ENCODE measurements at regions not wholly inside any gene's neighbourhood (a gene's known extent, or its start where the extent isn't known, plus 50 kb on each side); places are given as distances from the start of the nearest gene placed in this dataset.

GRCh38 chr7:57339198-57339944 lies 110.6 kb upstream of the ZNF716 start:
- H3K36me3 ChIP-seq (ENCODE audit: control insufficient read depth in 4 of 4, insufficient read depth in 4 of 4, low read length in 4 of 4), result no peaks in the 10 kb centered on the region
- ATAC-seq (ENCODE audit: insufficient read depth, low FRiP score) (no peak), DNase-seq (no peak)
- TF ChIP-seq, protein P1, sequence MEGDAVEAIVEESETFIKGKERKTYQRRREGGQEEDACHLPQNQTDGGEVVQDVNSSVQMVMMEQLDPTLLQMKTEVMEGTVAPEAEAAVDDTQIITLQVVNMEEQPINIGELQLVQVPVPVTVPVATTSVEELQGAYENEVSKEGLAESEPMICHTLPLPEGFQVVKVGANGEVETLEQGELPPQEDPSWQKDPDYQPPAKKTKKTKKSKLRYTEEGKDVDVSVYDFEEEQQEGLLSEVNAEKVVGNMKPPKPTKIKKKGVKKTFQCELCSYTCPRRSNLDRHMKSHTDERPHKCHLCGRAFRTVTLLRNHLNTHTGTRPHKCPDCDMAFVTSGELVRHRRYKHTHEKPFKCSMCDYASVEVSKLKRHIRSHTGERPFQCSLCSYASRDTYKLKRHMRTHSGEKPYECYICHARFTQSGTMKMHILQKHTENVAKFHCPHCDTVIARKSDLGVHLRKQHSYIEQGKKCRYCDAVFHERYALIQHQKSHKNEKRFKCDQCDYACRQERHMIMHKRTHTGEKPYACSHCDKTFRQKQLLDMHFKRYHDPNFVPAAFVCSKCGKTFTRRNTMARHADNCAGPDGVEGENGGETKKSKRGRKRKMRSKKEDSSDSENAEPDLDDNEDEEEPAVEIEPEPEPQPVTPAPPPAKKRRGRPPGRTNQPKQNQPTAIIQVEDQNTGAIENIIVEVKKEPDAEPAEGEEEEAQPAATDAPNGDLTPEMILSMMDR (IDR thresholded peaks at IDR 0.05; ENCODE audit: control extremely low read depth, extremely low read depth), result no peak
- 70 to 78% methylated on average over 11 of the region's 11 CpGs for WGBS, 2 donors
- H3K4me3 ChIP-seq, result no peak overlapping the region
- no peaks in the 10 kb centered on the region for H3K4me1 ChIP-seq (ENCODE audit: control insufficient read depth in 5 of 5, insufficient read depth in 5 of 5, low read length in 5 of 5)
- no peak overlapping the region for H3K9ac ChIP-seq (ENCODE audit: insufficient read depth in 1 of 2, low read length in 2 of 2)
- H3K27me3 ChIP-seq (ENCODE audit: control insufficient read depth in 3 of 3, insufficient read depth in 3 of 3, low read length in 2 of 3), result no peaks in the 10 kb centered on the region
- H3K9me3 ChIP-seq (ENCODE audit: control insufficient read depth in 4 of 4, insufficient read depth in 3 of 4, low read length in 3 of 4), result peaks cover 0 to 32% (median 6%) of the 10 kb centered on the region in 4 donors
- H3K27ac ChIP-seq (ENCODE audit: low read depth in 1 of 2, low read length in 1 of 2), result no peak overlapping the region

GRCh38 chr7:57342954-57343353 lies 107.0 kb upstream of the ZNF716 start:
- 83 to 88% methylated on average over 5 of the region's 5 CpGs for WGBS, 2 donors
- no peak for DNase-seq
- no peaks in the 10 kb centered on the region for H3K36me3 ChIP-seq (ENCODE audit: control insufficient read depth in 4 of 4, insufficient read depth in 4 of 4, low read length in 4 of 4)
- TF ChIP-seq, protein P1 (IDR thresholded peaks at IDR 0.05; ENCODE audit: control extremely low read depth, extremely low read depth), result no peak
- no peaks in the 10 kb centered on the region for H3K4me1 ChIP-seq (ENCODE audit: control insufficient read depth in 5 of 5, insufficient read depth in 5 of 5, low read length in 5 of 5)
- no peak overlapping the region for H3K27ac ChIP-seq (ENCODE audit: low read depth in 1 of 2, low read length in 1 of 2)
- H3K9me3 ChIP-seq (ENCODE audit: control insufficient read depth in 4 of 4, insufficient read depth in 3 of 4, low read length in 3 of 4), result peaks cover 0 to 22% (median 5%) of the 10 kb centered on the region in 4 donors
- H3K4me3 ChIP-seq, result no peak overlapping the region
- no peak for ATAC-seq (ENCODE audit: insufficient read depth, low FRiP score)
- H3K9ac ChIP-seq (ENCODE audit: insufficient read depth in 1 of 2, low read length in 2 of 2), result no peak overlapping the region
- H3K27me3 ChIP-seq (ENCODE audit: control insufficient read depth in 3 of 3, insufficient read depth in 3 of 3, low read length in 2 of 3), result no peaks in the 10 kb centered on the region

- H3K4me1 ChIP-seq (ENCODE audit: control insufficient read depth in 5 of 5, insufficient read depth in 5 of 5, low read length in 5 of 5), result no peaks in the 10 kb centered on the region
- TF ChIP-seq, protein P1 (IDR thresholded peaks at IDR 0.05; ENCODE audit: control extremely low read depth, extremely low read depth), result no peak
- H3K4me3 ChIP-seq, result no peak overlapping the region
- no peaks in the 10 kb centered on the region for H3K36me3 ChIP-seq (ENCODE audit: control insufficient read depth in 4 of 4, insufficient read depth in 4 of 4, low read length in 4 of 4)
- no peaks in the 10 kb centered on the region for H3K27me3 ChIP-seq (ENCODE audit: control insufficient read depth in 3 of 3, insufficient read depth in 3 of 3, low read length in 2 of 3)
- ATAC-seq (ENCODE audit: insufficient read depth, low FRiP score) (no peak), DNase-seq (no peak)
- peaks cover 0 to 28% (median 7%) of the 10 kb centered on the region in 4 donors for H3K9me3 ChIP-seq (ENCODE audit: control insufficient read depth in 4 of 4, insufficient read depth in 3 of 4, low read length in 3 of 4)
- H3K9ac ChIP-seq (ENCODE audit: insufficient read depth in 1 of 2, low read length in 2 of 2), result no peak overlapping the region
- no peak overlapping the region for H3K27ac ChIP-seq (ENCODE audit: low read depth in 1 of 2, low read length in 1 of 2)
- 72 to 77% methylated on average over 15 of the region's 15 CpGs for WGBS, 2 donors
Observed at GRCh38 chr7:57343901-57344622, 105.9 kb upstream of the ZNF716 start.
